Thymus (tissue), 11 donors: ENCODE measurements at regions not wholly inside any gene's neighbourhood (a gene's known extent, or its start where the extent isn't known, plus 50 kb on each side); places are given as distances from the start of the nearest gene placed in this dataset.

Source experiments
- DNase-seq, 9 donors: peaks; one replicate each; pipeline ENCODE4 v3.0.0-alpha.2; 2013; ENCODE audit warnings: low spot score in 9 of 9, low read depth in 6 of 9, missing footprints in 1 of 9
- H3K27ac ChIP-seq, 2 donors: one replicate each; pipeline ENCODE4 v1.5.1; 2013; ENCODE audit warnings: control low read depth in 1 of 2, low read depth in 1 of 2, low read length in 1 of 2, mild to moderate bottlenecking in 1 of 2, moderate library complexity in 1 of 2
- H3K27me3 ChIP-seq, 2 donors: one replicate each; pipeline ENCODE4 v1.5.1; 2013; ENCODE audit warnings: low read length in 1 of 2; ENCODE audit not compliant: control insufficient read depth in 2 of 2, insufficient read depth in 1 of 2
- H3K36me3 ChIP-seq, 2 donors: one replicate each; pipeline ENCODE4 v1.5.1; 2013; ENCODE audit warnings: low read length in 1 of 2, mild to moderate bottlenecking in 1 of 2, moderate library complexity in 1 of 2; ENCODE audit not compliant: control insufficient read depth in 2 of 2, insufficient read depth in 2 of 2
- H3K4me1 ChIP-seq, 2 donors: one replicate each; pipeline ENCODE4 v1.5.1; 2013; ENCODE audit warnings: low read length in 2 of 2; ENCODE audit not compliant: control insufficient read depth in 2 of 2, insufficient read depth in 2 of 2
- H3K4me3 ChIP-seq, 2 donors: one replicate each; pipeline ENCODE4 v1.5.1; 2013; ENCODE audit warnings: low read length in 2 of 2, control low read depth in 1 of 2, mild to moderate bottlenecking in 1 of 2
- H3K9me3 ChIP-seq, 2 donors: one replicate each; pipeline ENCODE4 v1.5.1; 2013; ENCODE audit warnings: low read length in 1 of 2, mild to moderate bottlenecking in 1 of 2; ENCODE audit not compliant: control insufficient read depth in 2 of 2, insufficient read depth in 1 of 2
- WGBS: extraction: QIAGEN DNeasy Blood & Tissue Kit; methylation state at CpG from one replicate; pipeline ENCODE4 v1.1.7; 2013; 5-methylcytosine and 5-hydroxymethylcytosine counted together
- donor health status: healthy.

DNA sequence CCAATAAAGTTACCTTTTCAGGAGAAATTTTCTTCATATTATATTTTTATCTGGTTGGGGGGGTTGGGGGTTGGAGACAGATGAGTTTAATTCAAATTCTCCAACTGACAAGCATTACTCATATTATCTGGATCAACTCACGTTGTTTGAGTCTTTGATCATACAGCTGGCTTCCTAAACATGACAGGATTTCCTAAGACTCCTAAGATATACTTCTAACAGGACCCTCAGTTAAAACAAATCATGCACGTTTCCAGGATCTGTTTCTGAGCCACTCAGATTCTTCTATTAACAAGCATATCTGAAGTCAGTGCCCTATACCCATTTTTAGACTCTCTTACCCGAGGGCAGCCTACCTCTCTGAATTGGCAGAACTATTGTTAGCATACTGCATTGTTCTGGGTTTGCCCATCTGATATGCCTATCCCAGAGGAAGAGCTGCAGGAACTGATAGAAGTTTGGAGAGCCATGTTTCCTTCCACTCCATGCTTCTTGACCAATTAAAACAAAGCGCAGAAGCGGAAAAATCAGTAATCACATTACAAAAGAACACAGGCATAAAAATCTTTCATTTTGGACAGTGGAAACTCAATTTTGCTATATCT lies 653.9 kb downstream of the LTN1 start:
- DNase-seq: no peak
- Histone ChIP-seq H3K36me3 (no peaks in the 10 kb centered on the region), H3K27ac (no peak overlapping the region), H3K9me3 (no peaks in the 10 kb centered on the region), H3K27me3 (no peaks in the 10 kb centered on the region), H3K4me3 (no peak overlapping the region), H3K4me1 (no peaks in the 10 kb centered on the region)
- WGBS: 69% methylated on average over 5 of the region's 5 CpGs

DNA sequence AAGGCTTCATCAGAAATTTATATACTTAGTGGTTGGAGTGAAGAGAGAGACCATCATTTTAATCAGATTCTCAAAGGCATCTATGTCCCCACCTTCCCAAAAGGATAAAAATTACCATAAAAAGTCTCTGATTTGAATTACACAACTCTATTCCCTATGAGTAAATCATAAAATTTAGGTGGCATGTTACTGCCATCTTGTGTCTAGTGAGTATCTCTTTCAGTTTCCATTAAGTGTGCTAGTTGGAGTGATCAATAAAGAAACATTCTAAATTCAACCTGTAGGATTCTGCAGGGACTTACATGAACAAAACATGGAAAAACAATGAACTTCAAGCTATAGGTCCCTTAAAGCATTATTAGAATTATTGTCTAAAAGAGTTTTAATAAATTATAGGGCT lies 655.4 kb downstream of the LTN1 start:
- DNase-seq: no peak
- no peak overlapping the region for H3K27ac ChIP-seq
- no peaks in the 10 kb centered on the region for H3K36me3 ChIP-seq
- H3K9me3 ChIP-seq: no peaks in the 10 kb centered on the region
- no peak overlapping the region for H3K4me3 ChIP-seq
- no peaks in the 10 kb centered on the region for H3K27me3 ChIP-seq
- H3K4me1 ChIP-seq: no peaks in the 10 kb centered on the region

DNA sequence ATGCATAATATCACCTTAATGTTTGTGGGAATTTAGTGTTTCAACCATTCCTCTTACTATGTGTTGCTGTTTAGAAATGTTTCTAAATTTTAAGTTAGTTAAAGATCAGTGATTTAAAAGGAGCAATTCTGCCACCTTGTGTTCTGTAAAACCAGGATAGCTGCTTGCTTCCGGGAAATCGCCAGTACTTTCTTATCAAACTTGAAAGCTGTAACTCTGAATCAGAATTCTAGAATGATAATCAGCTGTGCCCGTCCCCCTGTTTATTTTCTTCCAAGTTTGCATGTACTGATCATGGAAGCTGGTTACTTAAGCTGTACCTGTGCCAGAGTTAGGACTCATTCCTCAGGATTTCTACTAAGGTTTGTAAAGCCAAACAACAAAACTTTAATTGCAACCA lies 656.4 kb downstream of the LTN1 start:
- DNase-seq: no peak
- WGBS: 43% methylated on average over 3 of the region's 3 CpGs

DNA sequence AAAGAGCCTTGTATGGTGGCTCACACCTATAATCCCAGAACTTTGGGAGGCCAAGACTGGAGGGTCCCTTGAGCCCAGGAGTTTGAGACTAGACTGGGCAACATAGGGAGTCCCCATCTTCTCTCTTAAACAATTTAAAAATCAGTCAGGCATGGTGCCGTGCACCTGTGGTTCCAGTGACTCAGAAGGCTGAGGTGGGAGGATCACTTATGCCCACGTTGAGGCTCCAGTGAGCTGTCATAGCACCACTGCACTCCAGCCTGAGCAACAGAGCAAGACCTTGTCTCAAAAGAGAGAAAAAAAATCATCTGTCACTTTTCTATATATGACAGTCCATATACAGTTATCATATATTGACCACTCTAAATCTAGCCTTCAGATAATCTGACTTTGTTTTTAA lies 658.3 kb downstream of the LTN1 start:
- no peaks in the 10 kb centered on the region for H3K27me3 ChIP-seq
- H3K4me3 ChIP-seq: no peak overlapping the region
- 90% methylated on average over 2 of the region's 2 CpGs for WGBS
- DNase-seq: no peak
- H3K27ac ChIP-seq: no peak overlapping the region
- H3K36me3 ChIP-seq: no peaks in the 10 kb centered on the region
- no peaks in the 10 kb centered on the region for H3K9me3 ChIP-seq
- H3K4me1 ChIP-seq: no peaks in the 10 kb centered on the region

More for the DNA sequence above, 656.4 kb downstream of the LTN1 start:
- no peaks in the 10 kb centered on the region for H3K27me3 ChIP-seq
- H3K4me1 ChIP-seq: no peaks in the 10 kb centered on the region
- no peak overlapping the region for H3K27ac ChIP-seq
- no peak overlapping the region for H3K4me3 ChIP-seq
- H3K36me3 ChIP-seq: no peaks in the 10 kb centered on the region
- no peaks in the 10 kb centered on the region for H3K9me3 ChIP-seq

DNA sequence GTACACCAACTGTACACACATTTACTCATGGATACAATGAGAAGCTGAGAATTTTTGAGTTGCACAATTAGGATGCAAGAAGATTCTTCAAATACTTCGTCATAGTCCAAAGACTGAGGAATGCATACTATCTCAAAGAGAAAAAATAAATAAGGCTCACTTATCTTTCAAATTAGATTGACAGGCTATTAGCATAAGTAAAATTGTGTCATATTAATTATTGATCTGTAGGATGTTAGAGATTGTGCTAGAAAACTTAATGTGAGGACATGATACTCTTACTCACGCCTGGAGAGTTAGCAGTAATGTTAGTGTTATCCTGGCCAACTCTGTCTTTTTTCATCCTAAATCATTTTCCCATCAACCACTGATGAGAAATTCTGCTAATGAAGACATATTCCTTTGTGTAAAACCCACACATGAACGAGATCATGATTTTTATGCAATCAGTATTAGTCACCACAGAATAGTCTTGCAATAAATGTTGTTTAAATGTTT lies 659.0 kb downstream of the LTN1 start:
- WGBS: 82% methylated on average over 3 of the region's 3 CpGs
- no peak overlapping the region for H3K4me3 ChIP-seq
- H3K9me3 ChIP-seq: no peaks in the 10 kb centered on the region
- no peak for DNase-seq
- no peaks in the 10 kb centered on the region for H3K4me1 ChIP-seq
- H3K27me3 ChIP-seq: no peaks in the 10 kb centered on the region
- no peaks in the 10 kb centered on the region for H3K36me3 ChIP-seq
- no peak overlapping the region for H3K27ac ChIP-seq

DNA sequence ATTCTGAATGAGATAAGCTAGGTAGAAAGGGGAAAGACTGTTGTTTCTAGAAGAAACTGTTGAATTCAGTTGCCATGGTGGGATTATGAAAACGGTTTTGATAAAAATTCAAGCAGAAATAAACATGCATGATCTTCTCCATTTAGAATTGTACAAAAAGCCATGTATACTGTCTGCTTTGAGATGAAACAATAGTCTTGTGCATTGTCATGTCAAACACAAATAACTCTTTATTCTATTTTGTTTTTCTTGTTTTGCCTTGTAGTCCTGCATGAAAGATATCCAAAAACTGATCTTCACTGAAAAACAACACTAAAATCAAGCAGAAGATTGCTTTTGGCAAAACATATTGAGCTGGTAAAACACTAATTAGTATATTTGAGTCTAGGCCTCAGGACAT lies 659.9 kb downstream of the LTN1 start:
- Histone ChIP-seq H3K27ac (no peak overlapping the region), H3K27me3 (no peaks in the 10 kb centered on the region), H3K9me3 (no peaks in the 10 kb centered on the region), H3K36me3 (no peaks in the 10 kb centered on the region), H3K4me1 (no peaks in the 10 kb centered on the region), H3K4me3 (no peak overlapping the region)
- WGBS: 84% methylated on average over 1 of the region's 1 CpG
- no peak for DNase-seq

DNA sequence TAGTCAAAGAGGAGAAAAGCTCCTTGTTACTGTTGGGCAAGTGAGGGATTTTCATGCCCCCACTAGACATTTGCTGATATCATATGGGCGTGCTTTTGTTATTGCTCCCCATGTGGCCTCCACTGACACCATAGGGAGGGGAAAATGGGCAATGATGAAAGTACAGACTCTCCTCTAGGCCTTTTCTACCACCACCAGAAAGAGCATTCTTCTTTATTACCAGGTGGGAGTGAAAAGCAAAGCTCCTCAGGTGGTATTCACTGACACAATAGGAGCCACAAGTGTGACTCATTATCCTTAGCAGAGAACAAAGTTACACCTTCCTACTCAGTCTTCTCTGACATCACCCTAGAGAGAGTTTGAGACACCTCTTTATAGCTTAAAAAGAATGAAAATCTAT lies 667.1 kb downstream of the LTN1 start:
- no peak overlapping the region for H3K27ac ChIP-seq
- DNase-seq: no peak
- WGBS: 95% methylated on average over 1 of the region's 1 CpG
- H3K4me3 ChIP-seq: no peak overlapping the region
- no peaks in the 10 kb centered on the region for H3K27me3 ChIP-seq
- no peaks in the 10 kb centered on the region for H3K4me1 ChIP-seq
- H3K9me3 ChIP-seq: no peaks in the 10 kb centered on the region
- no peaks in the 10 kb centered on the region for H3K36me3 ChIP-seq

DNA sequence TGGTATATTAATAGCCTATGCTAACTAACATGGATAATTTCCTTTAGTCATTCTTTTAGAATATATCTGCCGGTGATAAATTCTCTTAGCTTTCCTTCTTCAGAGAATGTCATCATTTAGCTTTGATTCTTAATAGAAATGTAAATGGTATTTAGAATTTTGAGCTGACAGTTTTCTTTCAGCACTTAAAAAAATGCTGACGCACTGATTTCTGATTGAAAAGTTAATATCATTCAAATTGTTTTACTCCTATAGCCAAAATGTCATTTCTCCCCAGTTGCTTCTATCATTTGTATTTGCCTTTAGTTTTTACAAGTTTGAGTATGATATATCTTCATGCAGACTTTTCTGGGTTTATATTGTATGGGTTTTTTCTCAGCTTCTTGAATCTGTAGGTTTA lies 668.0 kb downstream of the LTN1 start:
- H3K27ac ChIP-seq: no peak overlapping the region
- no peaks in the 10 kb centered on the region for H3K27me3 ChIP-seq
- no peaks in the 10 kb centered on the region for H3K4me1 ChIP-seq
- no peak overlapping the region for H3K4me3 ChIP-seq
- 97% methylated on average over 2 of the region's 2 CpGs for WGBS
- H3K36me3 ChIP-seq: no peaks in the 10 kb centered on the region
- no peak for DNase-seq
- H3K9me3 ChIP-seq: no peaks in the 10 kb centered on the region

DNA sequence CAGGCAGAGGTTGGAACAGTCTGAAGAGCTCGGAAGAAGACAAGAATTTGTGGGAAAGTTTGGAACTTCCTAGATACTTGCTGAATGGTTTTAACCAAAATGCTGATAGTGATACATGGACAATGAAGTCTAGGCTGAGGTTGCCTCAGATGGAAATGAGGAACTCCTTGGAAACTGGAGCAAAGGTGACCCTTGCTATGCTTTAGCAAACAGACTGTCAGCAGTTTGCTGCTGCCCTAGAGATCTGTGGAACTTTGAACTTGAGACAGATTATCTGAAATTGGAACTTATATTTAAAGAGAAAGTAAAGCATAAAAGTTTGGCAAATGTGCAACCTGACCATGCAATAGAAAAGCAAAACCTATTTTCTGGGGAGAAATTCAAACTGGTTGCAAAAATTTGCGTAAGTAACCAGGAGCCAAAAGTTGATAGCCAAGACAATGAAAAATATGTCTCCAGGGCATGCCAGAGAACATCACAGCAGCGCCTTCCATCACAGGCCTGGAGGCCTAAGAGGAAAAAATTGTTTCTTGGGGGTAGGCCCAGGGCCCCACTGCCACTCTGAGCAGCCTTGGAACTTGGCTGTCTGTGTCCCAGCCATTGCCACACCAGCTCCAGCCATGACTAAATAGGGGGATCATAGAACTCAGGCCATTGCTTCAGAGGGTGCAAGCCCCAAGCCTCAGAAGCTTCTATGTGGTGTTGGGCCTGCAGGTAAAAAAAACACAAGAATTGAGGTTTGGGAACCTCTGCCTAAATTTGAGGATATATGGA lies 675.3 kb downstream of the LTN1 start:
- Histone ChIP-seq H3K36me3 (no peaks in the 10 kb centered on the region), H3K27ac (no peak overlapping the region), H3K27me3 (no peaks in the 10 kb centered on the region), H3K4me3 (no peak overlapping the region), H3K9me3 (no peaks in the 10 kb centered on the region), H3K4me1 (no peaks in the 10 kb centered on the region)
- DNase-seq: no peak
- WGBS: 93% methylated on average over 3 of the region's 3 CpGs
